ENCODE measurements at regions not wholly inside any gene's neighbourhood (a gene's known extent, or its start where the extent isn't known, plus 50 kb on each side); places are given as distances from the start of the nearest gene placed in this dataset.

- Histone ChIP-seq H3K9me3 (replicated peaks) (no peaks in the 10 kb centered on the region; the same call in 1 of the 2 replicates), H3K27ac (no peak overlapping the region), H3K36me3 (no peaks in the 10 kb centered on the region), H3K27me3 (replicated peaks) (no peaks in the 10 kb centered on the region), H3K4me1 (replicated peaks) (no peaks in the 10 kb centered on the region), H3K4me3 (no peak overlapping the region)
- DNase-seq (ENCODE audit: low read depth in 1 of 2, low spot score in 2 of 2): no peak
Measured at GRCh38 chr3:83926291-83926690, 1032.5 kb upstream of the CADM2 start.

DNA sequence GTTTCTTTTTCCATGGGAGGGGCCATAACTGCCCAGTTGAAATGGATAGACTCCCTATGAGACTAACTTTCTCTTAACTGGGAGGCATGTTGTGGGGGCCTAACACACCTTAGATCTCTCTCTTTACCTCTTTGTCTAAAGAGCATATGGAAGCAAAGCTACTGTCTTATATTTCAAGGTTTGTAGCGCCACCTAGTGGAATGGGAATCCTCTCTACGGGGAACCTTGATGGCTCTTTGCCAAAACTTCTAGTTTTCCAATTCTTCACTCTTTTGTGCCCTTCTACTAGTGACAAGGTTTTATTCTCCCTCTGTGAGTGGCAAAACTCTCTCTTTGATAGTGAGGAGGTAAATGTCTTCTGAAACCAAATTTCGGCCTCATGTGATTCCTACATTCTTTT, 1030.4 kb upstream of the CADM2 start:
- H3K36me3 ChIP-seq: no peaks in the 10 kb centered on the region
- H3K27me3 ChIP-seq (replicated peaks): no peaks in the 10 kb centered on the region
- H3K4me3 ChIP-seq: no peak overlapping the region
- no peaks in the 10 kb centered on the region; the same call in 1 of the 2 replicates for H3K9me3 ChIP-seq (replicated peaks)
- no peaks in the 10 kb centered on the region for H3K4me1 ChIP-seq (replicated peaks)
- DNase-seq (ENCODE audit: low read depth in 1 of 2, low spot score in 2 of 2): no peak
- no peak overlapping the region for H3K27ac ChIP-seq

- H3K4me3 ChIP-seq: no peak overlapping the region
- no peaks in the 10 kb centered on the region for H3K36me3 ChIP-seq
- H3K27me3 ChIP-seq (replicated peaks): no peaks in the 10 kb centered on the region
- no peaks in the 10 kb centered on the region for H3K4me1 ChIP-seq (replicated peaks)
- no peak for DNase-seq (ENCODE audit: low read depth in 1 of 2, low spot score in 2 of 2)
- no peak overlapping the region for H3K27ac ChIP-seq
- no peaks in the 10 kb centered on the region; the same call in 1 of the 2 replicates for H3K9me3 ChIP-seq (replicated peaks)
Measured at GRCh38 chr3:83928903-83929302, 1029.9 kb upstream of the CADM2 start.

DNA sequence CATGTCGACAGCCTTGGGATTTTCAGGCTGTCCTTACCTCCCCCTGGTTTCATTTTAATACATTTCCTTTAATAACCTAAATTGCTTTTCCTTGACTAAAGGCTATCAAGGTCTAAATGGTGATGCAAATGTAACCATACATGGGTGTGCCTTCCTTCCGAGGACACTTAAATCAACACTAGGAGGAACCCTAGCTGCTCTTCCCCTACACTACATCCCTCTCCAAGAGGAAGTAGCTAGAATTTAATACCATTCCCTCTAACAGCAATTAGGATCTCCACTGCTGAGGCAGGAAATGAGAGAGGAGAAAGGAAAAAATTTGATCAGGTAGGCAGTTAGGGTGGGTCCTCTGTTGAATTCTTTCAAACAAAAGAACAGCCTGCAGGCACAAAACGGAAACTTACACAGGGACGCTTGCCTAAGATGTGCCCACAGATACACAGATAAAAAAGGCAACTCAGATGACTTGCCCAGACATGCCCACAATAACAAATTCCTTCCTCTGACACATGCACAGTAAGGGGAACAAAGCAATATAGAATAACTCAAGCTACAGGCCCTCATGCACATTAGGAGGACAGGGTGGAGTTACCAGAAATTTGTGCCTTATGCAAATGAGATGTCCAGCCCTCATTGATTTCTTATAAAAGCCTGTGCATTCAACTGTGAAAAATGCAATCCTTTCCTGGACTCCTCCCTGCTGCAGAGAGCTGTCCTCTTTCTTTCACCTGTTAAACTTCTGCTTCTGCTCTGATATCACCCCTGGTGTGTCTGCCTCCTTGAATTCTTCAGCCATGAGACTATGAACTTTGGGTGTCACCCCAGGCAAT, 1024.4 kb upstream of the CADM2 start:
- DNase-seq (ENCODE audit: low read depth in 1 of 2, low spot score in 2 of 2): no peak
- Histone ChIP-seq H3K9me3 (replicated peaks) (no peaks in the 10 kb centered on the region), H3K36me3 (no peaks in the 10 kb centered on the region), H3K4me3 (no peak overlapping the region), H3K27ac (no peak overlapping the region), H3K27me3 (replicated peaks) (no peaks in the 10 kb centered on the region), H3K4me1 (replicated peaks) (no peaks in the 10 kb centered on the region)

- Histone ChIP-seq H3K4me1 (replicated peaks) (no peaks in the 10 kb centered on the region), H3K36me3 (no peaks in the 10 kb centered on the region), H3K9me3 (replicated peaks) (no peaks in the 10 kb centered on the region), H3K27me3 (replicated peaks) (no peaks in the 10 kb centered on the region), H3K4me3 (no peak overlapping the region), H3K27ac (no peak overlapping the region)
- DNase-seq (ENCODE audit: low read depth in 1 of 2, low spot score in 2 of 2): no peak
Measured at GRCh38 chr3:83938491-83938890, 1020.3 kb upstream of the CADM2 start.

- no peak for DNase-seq (ENCODE audit: low read depth in 1 of 2, low spot score in 2 of 2)
- no peaks in the 10 kb centered on the region for H3K27me3 ChIP-seq (replicated peaks)
- no peaks in the 10 kb centered on the region for H3K4me1 ChIP-seq (replicated peaks)
- H3K9me3 ChIP-seq (replicated peaks): no peaks in the 10 kb centered on the region
- H3K4me3 ChIP-seq: no peak overlapping the region
- H3K36me3 ChIP-seq: no peaks in the 10 kb centered on the region
- H3K27ac ChIP-seq: no peak overlapping the region
Measured at GRCh38 chr3:83941990-83942745, 1016.6 kb upstream of the CADM2 start.

GRCh38 chr3:83946049-83946448, 1012.7 kb upstream of the CADM2 start:
- Histone ChIP-seq H3K27ac (no peak overlapping the region), H3K4me3 (no peak overlapping the region), H3K27me3 (replicated peaks) (no peaks in the 10 kb centered on the region)

DNA sequence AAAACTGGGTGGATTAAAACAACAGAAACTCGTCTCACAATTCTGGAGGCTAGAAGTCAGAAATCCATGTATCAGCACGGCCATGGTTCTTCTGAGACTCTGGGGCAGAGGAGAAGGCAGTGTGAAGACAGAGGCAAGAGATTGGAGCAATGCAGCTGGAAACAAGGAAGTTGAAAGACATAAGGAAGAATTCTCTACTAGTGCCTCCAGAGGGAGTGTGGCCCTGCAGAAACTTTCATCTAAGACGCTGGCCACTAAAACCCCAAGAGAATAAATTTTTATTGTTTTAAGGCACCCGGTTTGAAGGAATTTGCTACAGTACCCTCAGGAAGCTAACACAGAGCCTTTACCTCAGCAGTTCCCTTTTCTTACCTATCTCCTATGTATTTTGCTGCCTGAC, 1012.2 kb upstream of the CADM2 start:
- H3K27ac ChIP-seq: no peak overlapping the region
- no peaks in the 10 kb centered on the region for H3K36me3 ChIP-seq
- no peak overlapping the region for H3K4me3 ChIP-seq
- H3K27me3 ChIP-seq (replicated peaks): no peaks in the 10 kb centered on the region
- H3K9me3 ChIP-seq (replicated peaks): no peaks in the 10 kb centered on the region
- no peak for DNase-seq (ENCODE audit: low read depth in 1 of 2, low spot score in 2 of 2)
- no peaks in the 10 kb centered on the region for H3K4me1 ChIP-seq (replicated peaks)

More at GRCh38 chr3:83946049-83946448, 1012.7 kb upstream of the CADM2 start:
- no peak for DNase-seq (ENCODE audit: low read depth in 1 of 2, low spot score in 2 of 2)
- H3K36me3 ChIP-seq: no peaks in the 10 kb centered on the region
- no peaks in the 10 kb centered on the region for H3K4me1 ChIP-seq (replicated peaks)
- no peaks in the 10 kb centered on the region for H3K9me3 ChIP-seq (replicated peaks)

- H3K27me3 ChIP-seq (replicated peaks): no peaks in the 10 kb centered on the region
- H3K36me3 ChIP-seq: no peaks in the 10 kb centered on the region
- H3K4me3 ChIP-seq: no peak overlapping the region
- no peaks in the 10 kb centered on the region for H3K4me1 ChIP-seq (replicated peaks)
- no peak for DNase-seq (ENCODE audit: low read depth in 1 of 2, low spot score in 2 of 2)
- H3K27ac ChIP-seq: no peak overlapping the region
- no peaks in the 10 kb centered on the region for H3K9me3 ChIP-seq (replicated peaks)
Measured at GRCh38 chr3:83948771-83949170, 1010.0 kb upstream of the CADM2 start.

- Histone ChIP-seq H3K27ac (no peak overlapping the region), H3K36me3 (no peaks in the 10 kb centered on the region), H3K4me3 (no peak overlapping the region), H3K27me3 (replicated peaks) (no peaks in the 10 kb centered on the region), H3K9me3 (replicated peaks) (0 out of 2 replicates have a peak, but pooled peaks cover 3% of the 10 kb centered on the region), H3K4me1 (replicated peaks) (no peaks in the 10 kb centered on the region)
- no peak for DNase-seq (ENCODE audit: low read depth in 1 of 2, low spot score in 2 of 2)
Measured at GRCh38 chr3:83953417-83954089, 1005.2 kb upstream of the CADM2 start.

DNA sequence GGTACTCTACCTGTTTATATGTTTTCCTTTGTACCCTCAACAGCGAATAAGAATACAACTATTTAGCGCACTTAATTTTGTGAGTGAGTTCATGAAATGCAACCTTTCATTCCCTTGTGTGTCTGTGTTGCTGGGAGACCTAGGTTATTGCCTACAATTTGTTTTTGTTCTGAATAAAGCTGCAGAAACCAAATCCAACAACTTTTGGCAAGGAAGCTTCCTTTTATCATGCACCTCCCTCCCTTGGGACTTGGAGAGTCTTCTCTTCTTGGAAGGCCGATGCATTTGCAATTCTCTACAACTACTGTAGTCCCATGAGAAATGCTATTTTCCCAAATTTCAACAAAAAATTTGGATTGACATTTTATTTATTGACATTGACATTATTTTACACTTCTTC, 1002.4 kb upstream of the CADM2 start:
- 0 out of 2 replicates have a peak, but pooled peaks cover 3% of the 10 kb centered on the region for H3K9me3 ChIP-seq (replicated peaks)
- no peaks in the 10 kb centered on the region for H3K36me3 ChIP-seq
- no peaks in the 10 kb centered on the region for H3K27me3 ChIP-seq (replicated peaks)
- no peak overlapping the region for H3K27ac ChIP-seq
- no peak overlapping the region for H3K4me3 ChIP-seq
- no peaks in the 10 kb centered on the region for H3K4me1 ChIP-seq (replicated peaks)
- no peak for DNase-seq (ENCODE audit: low read depth in 1 of 2, low spot score in 2 of 2)

- Histone ChIP-seq H3K9me3 (replicated peaks) (no peaks in the 10 kb centered on the region), H3K27me3 (replicated peaks) (no peaks in the 10 kb centered on the region), H3K27ac (no peak overlapping the region), H3K4me1 (replicated peaks) (no peaks in the 10 kb centered on the region), H3K4me3 (no peak overlapping the region), H3K36me3 (no peaks in the 10 kb centered on the region)
- DNase-seq (ENCODE audit: low read depth in 1 of 2, low spot score in 2 of 2): no peak
Measured at GRCh38 chr3:83968356-83968755, 990.4 kb upstream of the CADM2 start.

- no peak for DNase-seq (ENCODE audit: low read depth in 1 of 2, low spot score in 2 of 2)
- no peaks in the 10 kb centered on the region for H3K9me3 ChIP-seq (replicated peaks)
- no peaks in the 10 kb centered on the region for H3K4me1 ChIP-seq (replicated peaks)
- no peaks in the 10 kb centered on the region for H3K27me3 ChIP-seq (replicated peaks)
- H3K36me3 ChIP-seq: no peaks in the 10 kb centered on the region
- H3K27ac ChIP-seq: no peak overlapping the region
- H3K4me3 ChIP-seq: no peak overlapping the region
Measured at GRCh38 chr3:83971666-83972065, 987.1 kb upstream of the CADM2 start.

DNA sequence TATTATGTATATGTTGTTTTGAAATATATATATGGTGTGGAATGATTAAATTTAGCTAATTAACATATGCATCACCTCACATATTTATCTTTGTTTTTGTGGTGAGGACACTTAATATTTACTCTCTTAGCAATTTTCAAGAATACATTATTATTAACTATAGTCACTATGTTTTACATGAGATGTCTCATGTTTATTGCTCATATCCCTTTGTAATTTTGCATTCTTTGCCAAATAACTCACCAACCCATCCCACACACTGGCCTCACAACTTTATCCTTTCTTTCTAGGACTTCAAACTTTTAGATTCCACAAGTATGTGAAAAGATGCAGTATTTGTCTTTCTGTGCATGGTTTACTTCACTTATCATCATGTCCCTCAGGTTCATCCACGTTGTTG, 950.2 kb upstream of the CADM2 start:
- H3K4me3 ChIP-seq: no peak overlapping the region
- no peaks in the 10 kb centered on the region for H3K36me3 ChIP-seq
- H3K27ac ChIP-seq: no peak overlapping the region
- H3K9me3 ChIP-seq (replicated peaks): peaks cover 6% of the 10 kb centered on the region; the same call in 1 of the 2 replicates
- DNase-seq (ENCODE audit: low read depth in 1 of 2, low spot score in 2 of 2): no peak
- H3K27me3 ChIP-seq (replicated peaks): no peaks in the 10 kb centered on the region
- H3K4me1 ChIP-seq (replicated peaks): no peaks in the 10 kb centered on the region

All from SJSA1 (cell line).